Breast epithelium (tissue), 4 donors: ENCODE measurements at regions not wholly inside any gene's neighbourhood (a gene's known extent, or its start where the extent isn't known, plus 50 kb on each side); places are given as distances from the start of the nearest gene placed in this dataset.
A peak's percentile ranks its signal among the peaks of the same experiment; 100 is the strongest.

Experiments used
- DNase-seq, 2 donors: peaks; one replicate each; pipeline ENCODE4 v3.0.0-alpha.2; 2019; ENCODE audit warnings: low spot score in 2 of 2
- H3K27ac ChIP-seq, 2 donors: fragments of 200-600 bp; sonication (generic) in 1 of 2; one replicate each; pipeline ENCODE4 v1.5.1; 2016 to 2019; ENCODE audit warnings: mild to moderate bottlenecking in 1 of 2
- H3K27me3 ChIP-seq, 2 donors: fragments of 200-600 bp; sonication (generic) in 1 of 2; one replicate each; pipeline versions ENCODE4 v1.5.1 to v1.6.0; 2017 to 2019; ENCODE audit warnings: control low read depth in 1 of 2, mild to moderate bottlenecking in 1 of 2
- H3K36me3 ChIP-seq: fragments of 200-600 bp; one replicate; pipeline ENCODE4 v1.5.1; 2019
- H3K4me1 ChIP-seq, 2 donors: fragments of 200-600 bp; sonication (generic); one replicate each; pipeline ENCODE4 v1.5.1; 2016 to 2019; ENCODE audit warnings: control low read depth in 1 of 2
- H3K4me3 ChIP-seq, 3 donors: fragments of 200-600 bp; sonication (generic); 1 replicate in 2 of 3; 2 replicates in 1 of 3; pipeline ENCODE4 v1.5.1; 2016 to 2019; ENCODE audit warnings: mild to moderate bottlenecking in 3 of 3, moderate library complexity in 2 of 3
- H3K9me3 ChIP-seq, 2 donors: fragments of 200-600 bp; sonication (generic) in 1 of 2; one replicate each; pipeline ENCODE4 v1.5.1; 2016 to 2019; ENCODE audit warnings: control low read depth in 1 of 2
- POLR2A ChIP-seq: fragments of 450-650 bp; IDR thresholded peaks from one replicate; pipeline ENCODE4 v1.6.1; 2016; ENCODE audit warnings: antibody characterized with exemption, mild to moderate bottlenecking, moderate library complexity
- POLR2AphosphoS5 ChIP-seq, 3 donors: sonication (generic); formaldehyde crosslinking; IDR thresholded peaks; one replicate each; pipeline ENCODE4 v1.6.1; 2017; ENCODE audit warnings: antibody characterized with exemption in 3 of 3
- intact Hi-C: fragments of 100-400 bp; cut with DNase I; formaldehyde crosslinking; loops from one replicate; pipeline ENCODE4 v1.15.1; 2023; ENCODE audit warnings: low total_unique reads
- TF ChIP-seq, protein P1 (sequence below), 3 donors: fragments of 450-650 bp; IDR thresholded peaks; one replicate each; pipeline ENCODE4 v1.5.1; 2016 to 2017; ENCODE audit warnings: antibody characterized with exemption in 3 of 3, mild to moderate bottlenecking in 3 of 3, moderate library complexity in 3 of 3

DNA sequence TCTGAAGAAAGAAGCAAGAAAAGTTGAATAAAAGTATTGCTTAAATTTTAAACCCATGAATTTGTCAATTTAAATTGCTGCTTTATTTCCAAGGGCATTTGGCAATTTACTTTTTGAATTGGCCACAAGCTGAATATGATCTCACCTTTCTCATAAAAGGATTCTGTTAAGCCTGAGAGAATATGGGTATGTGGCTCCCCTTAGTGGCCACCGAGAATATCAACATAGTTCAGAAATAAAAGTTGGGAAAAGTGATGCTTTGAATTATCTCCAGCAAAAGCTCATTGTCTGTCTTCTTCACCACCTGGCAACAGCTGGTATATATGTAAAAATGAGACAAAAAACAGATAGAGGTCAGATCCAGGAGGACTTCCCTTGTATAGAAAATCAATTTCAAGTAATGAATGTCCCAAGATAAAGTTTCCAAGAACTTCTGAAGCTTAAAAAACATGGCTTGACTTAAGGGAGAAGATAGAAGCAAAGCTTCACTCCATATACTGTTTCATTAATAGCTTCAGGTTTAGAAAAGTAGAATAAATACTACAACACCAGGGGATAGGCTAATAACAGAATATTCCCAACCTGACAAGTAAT lies 290.7 kb upstream of the FAM241A start:
- no peak overlapping the region for H3K27ac ChIP-seq
- intact Hi-C loops = no loop called here
- H3K4me1 ChIP-seq = no peaks in the 10 kb centered on the region
- no peak overlapping the region for H3K4me3 ChIP-seq
- no peaks in the 10 kb centered on the region for H3K36me3 ChIP-seq
- DNase-seq = no peak
- H3K9me3 ChIP-seq = no peaks in the 10 kb centered on the region
- H3K27me3 ChIP-seq = no peaks in the 10 kb centered on the region
- TF ChIP-seq POLR2A = no peak
- TF ChIP-seq, protein P1, sequence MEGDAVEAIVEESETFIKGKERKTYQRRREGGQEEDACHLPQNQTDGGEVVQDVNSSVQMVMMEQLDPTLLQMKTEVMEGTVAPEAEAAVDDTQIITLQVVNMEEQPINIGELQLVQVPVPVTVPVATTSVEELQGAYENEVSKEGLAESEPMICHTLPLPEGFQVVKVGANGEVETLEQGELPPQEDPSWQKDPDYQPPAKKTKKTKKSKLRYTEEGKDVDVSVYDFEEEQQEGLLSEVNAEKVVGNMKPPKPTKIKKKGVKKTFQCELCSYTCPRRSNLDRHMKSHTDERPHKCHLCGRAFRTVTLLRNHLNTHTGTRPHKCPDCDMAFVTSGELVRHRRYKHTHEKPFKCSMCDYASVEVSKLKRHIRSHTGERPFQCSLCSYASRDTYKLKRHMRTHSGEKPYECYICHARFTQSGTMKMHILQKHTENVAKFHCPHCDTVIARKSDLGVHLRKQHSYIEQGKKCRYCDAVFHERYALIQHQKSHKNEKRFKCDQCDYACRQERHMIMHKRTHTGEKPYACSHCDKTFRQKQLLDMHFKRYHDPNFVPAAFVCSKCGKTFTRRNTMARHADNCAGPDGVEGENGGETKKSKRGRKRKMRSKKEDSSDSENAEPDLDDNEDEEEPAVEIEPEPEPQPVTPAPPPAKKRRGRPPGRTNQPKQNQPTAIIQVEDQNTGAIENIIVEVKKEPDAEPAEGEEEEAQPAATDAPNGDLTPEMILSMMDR (IDR thresholded peaks at IDR 0.05) = peak in 2 of 3 donors; percentile 11 to 55

DNA sequence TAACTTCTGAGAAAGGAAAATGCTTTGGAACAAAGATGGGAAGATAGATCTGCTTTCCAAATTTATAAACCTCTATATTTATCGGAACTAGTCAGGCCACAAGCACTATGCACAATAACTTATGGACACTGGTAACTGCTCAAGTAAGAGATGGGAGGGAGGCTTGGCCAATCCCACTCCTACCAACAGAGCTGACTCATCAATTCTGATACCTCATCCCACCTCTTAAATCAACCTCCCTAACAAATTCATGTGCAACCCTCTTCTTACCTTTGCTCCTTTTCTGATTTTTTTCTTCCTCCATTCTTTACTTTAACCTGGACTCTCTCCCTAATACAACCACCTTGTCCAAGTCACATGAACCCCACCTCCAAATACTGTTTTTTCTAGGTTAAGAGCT lies 289.9 kb upstream of the FAM241A start:
- no peak overlapping the region for H3K27ac ChIP-seq
- H3K4me3 ChIP-seq = no peak overlapping the region
- no peak for TF ChIP-seq POLR2A
- TF ChIP-seq, protein P1 (IDR thresholded peaks at IDR 0.05) = no peak
- TF ChIP-seq POLR2AphosphoS5 (IDR thresholded peaks at IDR 0.05) = no peak
- no peak for DNase-seq
- intact Hi-C loops = no loop called here
- H3K27me3 ChIP-seq = no peaks in the 10 kb centered on the region
- H3K9me3 ChIP-seq = no peaks in the 10 kb centered on the region
- no peaks in the 10 kb centered on the region for H3K4me1 ChIP-seq
- no peaks in the 10 kb centered on the region for H3K36me3 ChIP-seq

DNA sequence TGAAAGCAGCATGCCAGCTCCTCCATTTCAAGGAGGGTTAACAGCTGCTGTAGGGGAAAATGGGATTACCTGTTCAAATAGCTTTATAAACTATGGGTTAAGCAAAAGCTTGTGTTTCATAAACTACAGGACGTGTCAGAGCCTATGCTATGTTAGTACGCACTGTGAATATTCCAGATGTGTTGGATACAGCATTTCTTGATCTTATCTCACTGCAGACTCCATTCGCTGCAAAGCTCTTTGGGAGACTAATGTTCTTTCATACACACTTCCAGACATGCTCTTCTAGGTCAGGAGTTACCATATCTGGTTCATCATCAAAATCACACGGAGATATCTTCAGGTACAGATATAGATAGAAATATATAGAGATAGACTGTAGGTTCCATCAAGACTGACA lies 281.2 kb upstream of the FAM241A start:
- H3K4me1 ChIP-seq = no peaks in the 10 kb centered on the region
- intact Hi-C loops = no loop called here
- DNase-seq = no peak

DNA sequence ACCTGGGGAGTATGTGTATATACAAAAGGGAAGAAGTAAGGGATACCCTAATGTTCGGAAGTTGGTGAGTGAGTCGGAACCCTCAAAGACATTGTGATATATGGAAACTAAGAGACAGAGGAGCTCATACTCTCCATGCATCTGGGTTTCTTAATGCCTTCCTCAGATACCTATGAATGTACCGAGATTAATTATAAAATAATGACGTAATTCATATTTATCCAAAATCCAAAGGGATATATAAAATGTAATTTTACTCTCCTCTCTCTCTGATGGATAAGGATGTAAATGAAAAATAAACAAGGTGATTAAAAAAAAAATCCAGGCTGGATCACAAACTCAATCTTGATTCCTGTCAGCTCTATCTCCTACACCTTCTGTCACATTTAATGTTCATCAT lies 275.9 kb upstream of the FAM241A start:
- H3K36me3 ChIP-seq = no peaks in the 10 kb centered on the region
- no peak overlapping the region for H3K4me3 ChIP-seq
- H3K27ac ChIP-seq = no peak overlapping the region
- intact Hi-C loops = no loop called here
- no peaks in the 10 kb centered on the region for H3K4me1 ChIP-seq
- H3K9me3 ChIP-seq = no peaks in the 10 kb centered on the region
- no peak for DNase-seq
- no peak for TF ChIP-seq POLR2AphosphoS5 (IDR thresholded peaks at IDR 0.05)
- TF ChIP-seq, protein P1 (IDR thresholded peaks at IDR 0.05) = no peak
- TF ChIP-seq POLR2A = no peak
- H3K27me3 ChIP-seq = no peaks in the 10 kb centered on the region

More for the DNA sequence above, 281.2 kb upstream of the FAM241A start:
- no peak overlapping the region for H3K4me3 ChIP-seq
- H3K27ac ChIP-seq = no peak overlapping the region
- TF ChIP-seq POLR2AphosphoS5 (IDR thresholded peaks at IDR 0.05) (no peak), POLR2A (no peak)
- TF ChIP-seq, protein P1 (IDR thresholded peaks at IDR 0.05) = no peak
- H3K27me3 ChIP-seq = no peaks in the 10 kb centered on the region
- no peaks in the 10 kb centered on the region for H3K36me3 ChIP-seq
- no peaks in the 10 kb centered on the region for H3K9me3 ChIP-seq

DNA sequence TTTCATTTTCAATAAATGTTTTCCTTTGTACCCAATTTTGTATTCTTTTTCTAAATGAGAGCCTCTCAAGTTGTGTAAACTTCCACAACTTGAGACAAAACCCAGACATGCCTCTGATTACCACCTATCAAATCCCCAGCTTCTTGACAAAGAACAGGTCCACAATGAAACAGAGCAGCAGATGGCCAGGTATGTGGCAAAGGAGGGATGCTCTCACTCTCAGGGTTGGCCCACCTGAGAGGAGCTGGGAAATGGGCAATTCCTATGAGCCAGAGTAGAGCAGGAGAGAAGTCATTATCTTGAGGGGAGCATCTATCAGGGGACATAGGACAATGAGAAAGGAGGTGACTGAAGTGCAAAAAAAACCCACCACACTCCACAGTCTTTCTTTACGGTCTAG lies 273.5 kb upstream of the FAM241A start:
- Histone ChIP-seq H3K36me3 (no peaks in the 10 kb centered on the region), H3K4me3 (no peak overlapping the region), H3K27me3 (no peaks in the 10 kb centered on the region), H3K27ac (no peak overlapping the region), H3K4me1 (no peaks in the 10 kb centered on the region), H3K9me3 (no peaks in the 10 kb centered on the region)
- intact Hi-C loops = no loop called here
- TF ChIP-seq POLR2A = no peak
- no peak for DNase-seq

DNA sequence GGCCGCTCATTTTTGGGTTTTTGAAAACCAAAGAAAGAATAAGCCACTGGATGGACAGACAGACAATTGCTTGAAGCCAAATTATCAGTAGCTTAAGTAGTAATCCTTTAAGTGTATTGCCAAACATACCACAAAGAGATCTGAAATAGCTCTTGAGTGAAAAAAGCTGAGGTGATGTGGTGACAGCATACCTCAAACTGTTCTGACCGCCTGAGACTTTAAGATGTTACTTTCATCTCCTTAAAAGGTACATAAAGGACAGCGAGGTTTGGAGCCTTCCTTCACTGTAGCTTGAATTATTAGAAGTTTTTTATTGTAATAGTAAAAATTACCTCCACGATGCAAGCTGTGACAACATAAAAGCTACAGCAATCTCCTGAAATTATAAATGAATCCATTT lies 271.5 kb upstream of the FAM241A start:
- intact Hi-C loops = no loop called here
- Histone ChIP-seq H3K27me3 (no peaks in the 10 kb centered on the region), H3K27ac (no peak overlapping the region), H3K4me3 (no peak overlapping the region), H3K9me3 (no peaks in the 10 kb centered on the region), H3K4me1 (no peaks in the 10 kb centered on the region), H3K36me3 (no peaks in the 10 kb centered on the region)
- TF ChIP-seq POLR2A (no peak), POLR2AphosphoS5 (IDR thresholded peaks at IDR 0.05) (no peak)
- TF ChIP-seq, protein P1 (IDR thresholded peaks at IDR 0.05) = no peak
- DNase-seq = no peak
